A673 (cell line): ENCODE measurements at regions not wholly inside any gene's neighbourhood (a gene's known extent, or its start where the extent isn't known, plus 50 kb on each side); places are given as distances from the start of the nearest gene placed in this dataset.

Experiments used
- CTCF ChIP-seq: fragments of 300-800, 200-600 bp; sonication (generic); conservative IDR thresholded peaks from 2 replicates; pipeline ENCODE4 v1.5.1; 2017; ENCODE audit warnings: low read depth, mild to moderate bottlenecking, antibody characterized with exemption, low read length, moderate library complexity, mixed read lengths
- EZH2 ChIP-seq: fragments of 200-600 bp; sonication (generic); IDR thresholded peaks from 2 replicates; pipeline ENCODE4 v1.6.1; 2017; ENCODE audit warnings: borderline replicate concordance, low read depth, mild to moderate bottlenecking, mixed read lengths, antibody characterized with exemption, low read length; ENCODE audit not compliant: poor library complexity, severe bottlenecking

- TF ChIP-seq CTCF (no peak), EZH2 (no peak)
These were observed 262.0 kb downstream of the MREG start for GRCh38 chr2:215751200-215751910.
